Glomerular visceral epithelial cell (primary cell): ENCODE measurements at regions not wholly inside any gene's neighbourhood (a gene's known extent, or its start where the extent isn't known, plus 50 kb on each side); places are given as distances from the start of the nearest gene placed in this dataset.
"Not testable (repeated sequence)": the region's sequence is repeated elsewhere in the genome, so short reads cannot be mapped to it uniquely, and the experiment has no call there.

Source experiments
- DNase-seq: peaks from one replicate; pipeline ENCODE4 v3.0.0-alpha.2; 2016; ENCODE audit errors: extremely low spot score

DNA sequence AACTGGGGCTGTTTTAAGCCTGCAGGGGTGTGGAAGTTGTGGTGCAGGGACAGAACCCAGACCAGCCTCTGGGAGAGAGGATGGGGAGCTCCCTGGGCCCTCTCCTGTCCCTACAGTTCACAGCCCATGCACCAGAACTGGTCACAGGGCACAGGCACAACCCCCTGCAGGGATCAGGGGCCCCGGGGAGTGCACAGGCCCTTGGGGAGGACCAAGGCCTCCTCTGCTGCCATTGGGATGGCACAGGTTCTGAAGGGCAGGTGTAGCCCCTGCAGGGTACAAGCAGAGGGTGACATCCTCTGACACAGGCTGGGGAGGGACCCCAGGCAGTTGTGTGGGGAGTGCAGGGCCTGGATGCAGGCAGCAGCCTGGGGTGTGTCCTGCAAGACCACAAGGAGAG, 66.4 kb upstream of the SFSWAP start:
- no peak for DNase-seq

DNA sequence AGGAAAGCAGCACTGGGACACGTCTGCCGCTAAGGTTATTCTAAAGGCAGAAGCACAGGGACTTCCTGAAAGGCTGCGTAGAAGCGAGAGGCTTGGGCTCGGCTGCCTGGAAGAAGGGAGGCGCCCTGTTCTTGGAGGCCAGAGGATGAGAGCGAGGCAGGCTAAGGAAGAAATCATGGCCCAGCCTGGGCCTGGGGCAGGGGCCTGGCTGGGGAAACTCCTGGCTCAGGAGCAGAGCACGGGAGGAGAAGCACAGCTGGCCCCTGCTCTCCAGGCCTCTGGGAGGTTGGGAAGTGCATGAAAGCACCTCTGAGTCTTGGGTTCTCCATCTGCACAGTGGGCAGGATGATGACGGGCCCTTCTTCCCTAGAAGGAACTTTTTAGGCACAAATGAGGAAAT, 66.0 kb upstream of the SFSWAP start:
- not testable (repeated sequence) for DNase-seq

DNA sequence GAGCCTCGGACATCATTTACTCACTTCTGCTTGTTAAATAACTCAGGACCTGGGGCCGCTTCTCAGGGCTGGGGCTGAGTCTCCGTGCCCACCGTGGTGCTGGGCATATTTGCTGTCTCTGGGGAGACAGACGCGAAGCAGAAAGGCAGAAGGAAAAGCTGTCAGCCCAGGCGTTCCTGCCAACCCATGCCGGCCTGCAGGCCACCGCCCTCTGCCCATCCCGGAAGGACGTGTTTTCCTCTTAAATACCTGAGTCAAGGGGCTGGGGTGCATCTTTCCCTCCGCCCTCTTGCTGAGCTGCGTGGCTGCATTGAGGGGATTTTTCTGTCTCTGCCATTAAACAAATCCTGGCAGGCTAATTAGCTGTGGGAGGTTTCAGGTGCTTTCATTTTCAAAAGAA, 65.3 kb upstream of the SFSWAP start:
- not testable (repeated sequence) for DNase-seq

- DNase-seq, result not testable (repeated sequence)
Observed at GRCh38 chr12:131646444-131646843, 64.4 kb upstream of the SFSWAP start.

- DNase-seq, result no peak
Observed at GRCh38 chr12:131647667-131648066, 63.2 kb upstream of the SFSWAP start.

DNA sequence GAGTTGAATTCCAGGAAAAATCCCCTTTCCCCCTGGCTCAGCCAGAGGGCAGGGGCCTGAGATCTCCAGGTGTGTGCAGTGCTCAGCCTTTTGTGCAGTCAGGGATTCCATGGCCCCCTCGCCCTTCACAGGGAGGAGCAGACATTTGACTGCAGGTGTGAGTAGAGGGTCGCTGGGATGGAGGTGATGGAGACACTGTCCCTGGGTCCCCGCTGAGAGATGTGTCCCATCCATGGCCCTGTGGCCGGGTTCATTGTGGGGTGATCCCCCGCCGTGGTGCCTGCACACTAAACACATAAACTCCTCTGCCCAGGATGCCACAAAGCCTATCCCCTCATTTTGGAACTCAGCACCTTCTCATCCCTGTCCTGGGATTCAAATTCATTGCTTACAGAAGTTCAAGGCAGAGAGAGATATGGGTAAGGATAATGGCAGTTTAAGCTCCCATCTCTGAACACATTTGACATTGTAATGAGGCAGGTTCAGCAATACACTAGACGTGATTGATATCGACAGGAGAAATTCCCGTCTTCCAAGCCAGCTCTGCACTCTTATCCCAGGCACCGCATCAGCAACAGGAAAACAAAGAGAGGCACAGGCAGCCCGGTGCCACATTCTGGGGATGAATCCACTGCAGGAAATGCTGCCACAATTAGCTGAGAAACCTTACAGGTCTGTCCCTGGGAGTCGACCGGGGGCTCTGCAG, 55.3 kb upstream of the SFSWAP start:
- DNase-seq, result not testable (repeated sequence)

DNA sequence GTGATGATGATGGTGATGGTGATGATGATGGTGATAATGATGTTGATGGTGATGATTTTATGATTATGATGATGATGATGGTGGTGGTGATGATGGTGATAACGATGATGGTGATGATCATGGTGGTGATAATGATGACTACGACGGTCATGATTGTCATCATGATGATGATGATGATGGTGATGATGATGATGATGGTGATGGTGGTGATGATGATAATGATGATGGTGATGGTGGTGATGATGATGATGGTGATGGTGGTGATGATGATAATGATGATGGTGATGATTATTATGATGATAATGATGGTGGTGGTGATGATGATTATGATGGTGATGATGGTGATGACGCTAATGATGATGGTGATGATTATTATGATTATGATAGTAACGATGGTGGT, 54.1 kb upstream of the SFSWAP start:
- DNase-seq, result not testable (repeated sequence)

- not testable (repeated sequence) for DNase-seq
Observed at GRCh38 chr12:131658605-131659004, 52.3 kb upstream of the SFSWAP start.

GRCh38 chr12:131659484-131659883, 51.4 kb upstream of the SFSWAP start:
- DNase-seq, result not testable (repeated sequence)

- not testable (repeated sequence) for DNase-seq
Observed at GRCh38 chr12:131659976-131660375, 50.9 kb upstream of the SFSWAP start.

DNA sequence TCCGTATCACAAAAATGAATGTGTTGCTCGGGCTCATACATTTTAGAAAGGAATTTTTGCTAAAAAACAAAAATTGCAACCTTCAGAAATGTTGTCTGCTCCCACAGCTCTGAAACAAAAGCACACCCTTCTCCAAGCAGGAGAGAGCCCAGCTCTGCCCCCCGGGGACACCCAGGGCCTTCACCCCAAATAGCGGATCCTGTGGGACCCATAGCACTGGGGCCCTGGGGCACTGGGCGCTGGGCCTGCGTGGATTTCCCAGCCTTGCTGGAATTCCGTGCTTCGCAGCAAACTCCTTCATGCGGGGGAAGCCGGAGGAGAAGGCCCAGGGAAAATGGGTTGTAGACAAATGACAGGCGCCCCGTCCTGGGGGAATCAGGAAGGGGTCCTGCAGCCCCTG, 50.5 kb upstream of the SFSWAP start:
- not testable (repeated sequence) for DNase-seq
